WERI-Rb-1 (cell line): ENCODE measurements at regions not wholly inside any gene's neighbourhood (a gene's known extent, or its start where the extent isn't known, plus 50 kb on each side); places are given as distances from the start of the nearest gene placed in this dataset.

ENCODE experiments used
- DNase-seq: peaks from one replicate; pipeline ENCODE4 v3.0.0-alpha.2; 2020
- H3K27ac ChIP-seq: fragments of 250-450 bp; sonication (Bioruptor Pico); 2 replicates; pipeline ENCODE4 v1.5.1; 2020; ENCODE audit warnings: mild to moderate bottlenecking, moderate library complexity
- H3K27me3 ChIP-seq: fragments of 250-450 bp; sonication (Bioruptor Pico); 2 replicates; pipeline ENCODE4 v1.5.1; 2021; ENCODE audit warnings: mild to moderate bottlenecking, low read depth, moderate library complexity; ENCODE audit not compliant: insufficient read depth, severe bottlenecking
- H3K36me3 ChIP-seq: fragments of 250-450 bp; sonication (Bioruptor Pico); 2 replicates; pipeline ENCODE4 v1.5.1; 2020; ENCODE audit warnings: mild to moderate bottlenecking, moderate library complexity
- H3K4me3 ChIP-seq: 2 replicates; pipeline ENCODE4 v1.5.1; 2011; ENCODE audit warnings: low read depth, mild to moderate bottlenecking, control low read depth, low read length
- H3K9me3 ChIP-seq: fragments of 250-450 bp; sonication (Bioruptor Pico); 2 replicates; pipeline ENCODE4 v1.5.1; 2021; ENCODE audit warnings: mild to moderate bottlenecking, moderate library complexity; ENCODE audit not compliant: severe bottlenecking
- CTCF ChIP-seq: IDR thresholded peaks from 2 replicates; pipeline ENCODE4 v1.5.1; 2011; ENCODE audit warnings: low read depth, mild to moderate bottlenecking, control low read depth, inconsistent platforms, low read length

DNA sequence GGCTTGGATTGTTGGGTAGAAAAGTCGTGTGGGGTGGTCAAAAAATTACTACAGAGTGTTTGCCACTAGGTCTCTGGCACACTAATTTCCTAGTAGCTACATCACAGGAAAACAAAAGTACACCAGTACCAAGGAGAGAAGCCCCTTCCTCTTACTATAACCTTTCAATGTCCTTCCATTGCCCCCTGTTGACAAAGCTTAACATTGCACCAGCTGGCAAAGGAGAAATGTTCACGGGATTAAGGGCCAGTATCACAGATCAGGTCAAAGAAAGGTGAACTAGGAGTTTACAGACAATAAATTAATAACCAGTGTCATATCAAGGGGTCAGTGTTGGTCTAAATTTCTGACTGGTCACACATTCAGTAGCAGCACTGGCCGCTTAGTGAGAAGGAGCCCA, 1139.6 kb upstream of the FAM98A start:
- peak; percentile 39 for DNase-seq
- no peak overlapping the region for H3K4me3 ChIP-seq
- peak; percentile 65 for TF ChIP-seq CTCF

DNA sequence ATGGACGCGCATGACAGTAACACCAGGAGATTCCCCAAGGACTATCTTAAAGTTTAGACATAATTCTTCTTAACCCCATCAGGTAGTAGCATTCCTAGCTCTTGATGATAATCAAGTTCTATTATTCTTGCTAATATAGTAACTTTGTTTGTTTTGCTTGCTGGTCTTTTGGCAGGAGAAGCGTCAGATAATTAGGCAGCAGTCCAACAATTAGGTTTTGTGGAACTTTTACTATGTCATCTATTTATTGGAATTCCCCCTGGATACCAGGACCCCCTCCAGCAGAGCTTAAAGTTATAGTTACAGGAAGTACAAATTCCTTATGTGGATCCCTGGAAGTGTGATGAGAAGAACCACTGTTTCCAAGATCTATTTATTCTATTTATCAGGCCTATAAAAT, 1138.0 kb upstream of the FAM98A start:
- DNase-seq, result no peak
- no peaks in the 10 kb centered on the region for H3K9me3 ChIP-seq
- H3K27ac ChIP-seq, result no peak overlapping the region
- H3K36me3 ChIP-seq, result no peaks in the 10 kb centered on the region
- no peak for TF ChIP-seq CTCF
- H3K27me3 ChIP-seq, result no peaks in the 10 kb centered on the region
- no peak overlapping the region for H3K4me3 ChIP-seq

More for the DNA sequence above, 1139.6 kb upstream of the FAM98A start:
- Histone ChIP-seq H3K9me3 (no peaks in the 10 kb centered on the region), H3K36me3 (no peaks in the 10 kb centered on the region), H3K27me3 (no peaks in the 10 kb centered on the region), H3K27ac (no peak overlapping the region)

GRCh38 chr2:34736482-34736881, 1137.4 kb upstream of the FAM98A start:
- Histone ChIP-seq H3K27ac (no peak overlapping the region), H3K9me3 (no peaks in the 10 kb centered on the region), H3K36me3 (no peaks in the 10 kb centered on the region), H3K27me3 (no peaks in the 10 kb centered on the region), H3K4me3 (no peak overlapping the region)
- TF ChIP-seq CTCF, result no peak
- no peak for DNase-seq

DNA sequence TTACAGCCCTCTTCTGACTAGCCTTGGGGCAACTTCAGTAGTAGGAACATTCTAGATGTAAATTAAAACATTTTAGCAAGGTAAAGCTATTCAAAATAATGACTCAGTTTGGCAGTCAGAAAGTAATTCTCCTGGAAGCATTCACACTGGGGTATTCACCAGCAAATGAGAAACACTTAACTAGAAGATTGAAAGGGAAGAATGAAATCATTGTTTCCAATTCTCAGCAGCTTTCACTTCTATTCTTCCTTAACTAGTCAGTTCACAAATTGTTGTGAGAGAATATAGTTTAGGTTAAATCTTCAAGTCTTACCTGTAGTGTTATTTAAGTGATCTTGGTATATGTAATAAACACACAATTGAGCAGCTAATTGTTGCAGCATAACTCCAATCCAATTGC, 1135.6 kb upstream of the FAM98A start:
- H3K27me3 ChIP-seq, result no peaks in the 10 kb centered on the region
- no peak for DNase-seq
- no peak for TF ChIP-seq CTCF
- no peak overlapping the region for H3K27ac ChIP-seq
- no peaks in the 10 kb centered on the region for H3K36me3 ChIP-seq
- no peaks in the 10 kb centered on the region for H3K9me3 ChIP-seq
- no peak overlapping the region for H3K4me3 ChIP-seq

GRCh38 chr2:34734042-34734441, 1134.9 kb upstream of the FAM98A start:
- no peak for DNase-seq
- TF ChIP-seq CTCF, result no peak
- no peaks in the 10 kb centered on the region for H3K9me3 ChIP-seq
- no peaks in the 10 kb centered on the region for H3K36me3 ChIP-seq
- no peaks in the 10 kb centered on the region for H3K27me3 ChIP-seq
- no peak overlapping the region for H3K27ac ChIP-seq
- H3K4me3 ChIP-seq, result no peak overlapping the region

DNA sequence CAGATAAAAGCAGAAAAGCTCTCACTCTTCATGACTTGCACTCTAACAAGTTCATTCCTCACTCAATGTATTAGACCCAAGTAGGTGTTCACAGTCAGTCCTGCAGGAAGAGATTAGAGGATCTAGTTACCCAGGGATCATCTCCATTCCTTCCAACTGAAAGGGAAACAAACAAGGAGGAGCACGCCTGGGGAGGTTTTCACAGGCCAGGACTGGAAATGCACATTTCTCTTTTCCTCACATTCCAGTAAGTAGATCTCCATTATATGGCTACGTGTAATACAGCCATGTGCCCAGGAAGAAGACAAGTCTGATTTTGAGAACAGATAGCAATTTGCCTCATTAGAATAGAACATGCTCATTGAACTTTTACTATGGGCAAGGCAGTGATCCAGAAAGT, 1132.2 kb upstream of the FAM98A start:
- TF ChIP-seq CTCF, result no peak
- no peaks in the 10 kb centered on the region for H3K36me3 ChIP-seq
- H3K27me3 ChIP-seq, result no peaks in the 10 kb centered on the region
- no peak for DNase-seq
- H3K27ac ChIP-seq, result no peak overlapping the region
- H3K9me3 ChIP-seq, result no peaks in the 10 kb centered on the region
- no peak overlapping the region for H3K4me3 ChIP-seq
